Nucleus accumbens (tissue), 56 donors: ENCODE measurements at regions not wholly inside any gene's neighbourhood (a gene's known extent, or its start where the extent isn't known, plus 50 kb on each side); places are given as distances from the start of the nearest gene placed in this dataset.
"Not testable (repeated sequence)": the region's sequence is repeated elsewhere in the genome, so short reads cannot be mapped to it uniquely, and the experiment has no call there.

Experiments used
- DNase-seq, 56 donors: peaks; one replicate each; lab custom pipeline; 2025; lab: John Stamatoyannopoulos, UW

DNA sequence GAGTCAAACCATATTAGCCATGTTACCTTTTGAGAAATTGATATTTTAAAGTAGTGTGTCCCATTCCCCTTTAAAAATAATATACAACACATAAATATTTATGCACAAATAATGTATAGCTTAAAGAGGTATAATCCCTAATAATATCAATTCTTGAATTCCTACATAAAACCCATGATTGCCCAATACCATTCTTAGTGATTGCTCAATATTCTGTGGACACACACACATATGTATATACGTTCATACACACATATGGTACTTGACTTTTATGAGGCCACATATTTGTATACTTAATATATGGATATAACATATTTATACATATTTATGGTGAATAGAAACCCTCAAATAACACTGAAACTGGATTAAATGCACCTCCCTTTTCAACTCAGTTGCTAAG, 367.4 kb downstream of the ZBBX start:
- no peak for DNase-seq

DNA sequence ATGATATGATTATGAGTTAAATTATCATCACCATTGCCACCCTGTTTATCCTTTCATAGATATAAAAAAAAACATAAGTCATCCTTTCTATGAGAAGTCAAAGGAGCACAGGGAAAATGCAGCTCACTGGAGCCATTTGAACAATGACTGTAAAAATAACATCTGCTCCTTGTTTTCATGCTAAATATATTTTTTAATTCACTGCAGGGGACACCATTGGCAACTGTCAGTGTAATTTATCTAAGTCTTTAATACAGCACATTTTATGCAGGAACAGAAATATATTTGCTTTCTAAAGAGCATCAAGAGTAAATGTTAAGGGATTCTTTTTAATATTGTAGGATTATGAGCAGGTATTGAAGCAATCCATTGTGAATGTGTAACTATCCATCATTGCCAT, 371.3 kb downstream of the ZBBX start:
- no peak for DNase-seq

DNA sequence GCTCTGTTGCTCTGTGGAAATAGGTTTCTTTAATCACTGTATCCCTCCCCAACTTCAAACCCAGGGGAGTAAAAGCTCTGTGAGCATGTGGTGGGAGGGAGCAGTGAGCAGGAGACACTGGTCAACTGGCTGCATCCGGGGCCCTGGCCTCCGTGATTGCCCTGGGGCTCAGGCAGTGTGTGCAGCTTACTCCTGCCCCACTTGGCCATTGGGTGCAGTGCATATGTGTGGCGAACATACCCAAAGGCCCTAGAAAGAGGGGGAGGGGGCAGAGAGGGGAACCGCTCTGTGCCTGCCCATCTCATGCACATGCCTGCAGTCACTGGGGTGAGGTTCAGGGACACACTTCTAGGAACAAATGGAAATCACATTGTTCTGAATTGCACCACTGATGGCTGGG, 378.7 kb downstream of the ZBBX start:
- no peak for DNase-seq

DNA sequence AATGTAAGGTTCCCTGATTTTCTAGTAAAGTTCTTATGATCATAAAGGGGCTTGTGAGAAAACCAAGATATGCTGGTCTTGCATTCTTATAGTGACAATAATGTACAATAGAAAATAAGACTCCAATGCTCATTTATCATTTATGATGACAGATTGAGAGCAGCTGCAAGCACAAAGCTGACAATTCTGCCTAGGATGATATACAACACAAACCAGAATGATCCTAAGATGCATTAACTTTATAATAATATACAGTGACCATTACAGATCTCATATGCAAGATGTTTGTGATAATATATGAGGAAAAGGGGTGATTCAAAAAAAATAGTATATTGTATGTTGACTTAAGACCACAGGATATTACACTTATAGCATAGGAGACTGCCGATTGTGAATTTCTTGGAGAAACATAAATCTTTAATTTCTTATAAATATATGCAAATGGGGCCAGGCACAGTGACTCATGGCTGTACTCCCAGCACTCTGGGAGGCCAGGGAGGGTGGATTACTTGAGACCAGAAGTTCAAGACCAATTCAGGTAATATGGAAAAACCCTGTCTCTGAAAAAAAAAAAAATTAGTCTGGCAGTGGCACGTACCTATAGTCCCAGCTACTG, 387.0 kb downstream of the ZBBX start:
- no peak for DNase-seq

DNA sequence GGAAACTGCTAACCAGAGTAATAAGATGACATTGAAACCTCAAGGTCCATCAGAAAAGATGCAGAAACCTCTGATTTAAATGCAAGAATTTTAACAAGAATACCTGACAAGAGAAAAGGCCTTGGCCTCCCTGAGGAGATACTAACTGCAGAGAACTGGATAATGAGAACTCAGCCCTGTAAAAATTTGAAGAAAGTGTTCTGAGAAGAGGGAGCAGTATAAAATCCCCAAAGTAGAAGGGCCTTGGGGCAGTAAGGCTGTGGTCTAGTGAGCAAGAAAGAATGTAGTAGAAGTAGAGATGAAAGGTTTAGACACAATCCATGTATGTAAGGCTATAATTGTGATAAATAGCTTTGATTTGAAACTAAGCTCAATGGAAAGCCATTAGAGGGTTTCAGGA, 394.1 kb downstream of the ZBBX start:
- DNase-seq, result no peak

DNA sequence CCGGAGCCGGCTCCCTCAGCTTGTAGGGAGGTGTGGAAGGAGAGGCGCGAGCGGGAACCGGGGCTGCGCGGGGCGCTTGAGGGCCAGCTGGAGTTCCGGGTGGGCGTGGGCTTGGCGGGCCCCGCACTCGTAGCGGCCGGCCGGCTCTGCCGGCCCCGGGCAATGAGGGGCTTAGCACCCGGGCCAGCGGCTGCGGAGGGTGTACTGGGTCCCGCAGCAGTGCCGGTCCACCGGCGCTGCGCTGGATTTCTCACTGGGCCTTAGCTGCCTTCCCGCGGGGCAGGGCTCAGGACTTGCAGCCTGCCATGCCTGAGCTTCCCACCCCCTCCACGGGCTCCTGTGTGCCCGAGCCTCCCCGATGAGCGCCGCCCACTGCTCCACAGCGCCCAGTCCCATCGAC, 404.3 kb downstream of the ZBBX start:
- not testable (repeated sequence) for DNase-seq

DNA sequence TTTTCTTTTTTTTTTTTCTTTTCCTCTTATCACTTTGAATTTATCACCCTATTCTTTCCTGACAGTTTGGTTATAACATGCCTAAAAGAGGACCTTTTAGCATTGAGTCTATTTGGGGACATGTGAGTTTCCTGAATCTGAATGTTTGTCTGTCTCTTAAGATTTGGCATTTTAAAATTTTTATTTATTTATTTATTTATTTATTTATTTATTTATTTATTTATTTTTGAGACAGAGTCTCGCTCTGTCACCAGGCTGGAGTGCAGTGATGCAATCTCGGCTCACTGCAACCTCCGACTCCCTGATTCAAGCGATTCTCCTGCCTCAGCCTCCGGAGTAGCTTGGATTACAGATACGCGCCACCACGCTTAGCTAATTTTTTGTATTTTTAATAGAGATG, 412.4 kb downstream of the ZBBX start:
- not testable (repeated sequence) for DNase-seq

DNA sequence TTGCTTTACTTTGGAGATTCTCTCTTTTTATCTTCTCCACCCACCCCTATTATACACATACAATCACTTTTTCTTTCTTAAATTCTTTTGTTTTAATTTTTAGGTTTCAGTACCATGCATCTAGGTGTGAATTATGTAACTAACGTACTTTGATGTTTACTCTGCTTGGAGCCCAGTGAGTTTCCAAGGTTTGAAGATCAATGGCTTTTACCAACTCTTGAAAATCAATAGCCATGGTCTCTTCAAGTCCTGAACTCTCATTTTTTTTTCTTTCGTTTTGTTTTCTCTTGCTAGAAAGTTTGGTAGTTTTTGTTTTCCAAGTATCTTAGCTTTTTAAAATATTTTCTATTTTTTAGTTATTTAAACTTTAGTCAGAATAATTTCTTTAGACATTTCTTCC, 417.2 kb downstream of the ZBBX start:
- DNase-seq, result no peak

DNA sequence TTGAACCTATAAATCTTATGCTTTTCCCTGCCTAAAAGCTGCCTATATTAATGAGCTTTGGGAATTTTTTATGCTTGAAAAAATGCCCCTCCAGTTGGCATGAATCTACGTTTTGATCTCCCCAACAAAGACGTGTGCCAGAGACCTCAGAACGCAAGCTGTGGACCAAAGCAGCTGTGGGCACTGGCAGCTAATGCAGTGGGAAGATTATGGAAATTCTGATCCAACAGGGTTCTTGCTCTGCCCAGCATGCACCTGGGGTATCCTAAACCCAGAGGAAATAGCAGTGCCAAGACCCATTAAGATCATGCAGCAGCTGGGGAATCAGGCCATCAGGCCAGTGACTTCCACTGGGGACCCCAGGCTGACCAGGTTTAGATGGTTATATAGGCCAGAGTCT, 423.0 kb downstream of the ZBBX start:
- no peak for DNase-seq

DNA sequence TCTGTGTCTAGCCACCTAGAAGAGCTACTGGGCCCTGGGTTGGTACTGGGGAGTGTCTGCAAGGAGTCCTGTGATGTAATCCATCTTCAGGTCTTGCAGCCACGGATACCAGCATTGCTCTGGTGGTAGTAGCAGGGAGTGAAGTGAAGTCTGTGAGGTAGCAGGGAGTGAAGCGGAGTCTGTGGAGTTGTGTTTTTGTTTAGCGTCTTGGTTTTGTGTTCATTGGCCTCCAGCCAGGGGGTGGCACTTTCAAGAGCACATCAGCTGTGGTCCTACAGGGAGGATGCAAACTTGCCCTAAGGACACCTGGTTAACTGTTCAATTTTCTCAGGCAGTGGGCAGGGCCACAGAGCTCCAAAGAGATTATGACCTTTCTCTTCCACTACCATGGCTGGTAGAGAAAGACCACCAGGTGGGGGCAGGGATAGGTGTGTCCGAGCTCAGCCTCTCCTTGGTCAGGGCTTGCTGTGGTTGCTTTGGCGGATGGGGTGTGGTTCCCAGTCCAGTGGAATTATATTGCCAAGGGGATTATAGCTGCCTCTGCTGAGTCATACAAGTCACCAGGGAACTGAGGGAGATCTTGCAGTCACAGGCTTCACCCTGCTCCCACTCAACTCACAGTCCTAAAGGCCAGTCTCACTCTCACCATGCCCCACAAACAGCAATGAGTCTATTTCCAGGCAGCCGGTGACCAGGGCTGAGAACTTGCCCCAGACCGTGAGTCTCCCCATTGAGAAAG, 424.7 kb downstream of the ZBBX start:
- no peak for DNase-seq

DNA sequence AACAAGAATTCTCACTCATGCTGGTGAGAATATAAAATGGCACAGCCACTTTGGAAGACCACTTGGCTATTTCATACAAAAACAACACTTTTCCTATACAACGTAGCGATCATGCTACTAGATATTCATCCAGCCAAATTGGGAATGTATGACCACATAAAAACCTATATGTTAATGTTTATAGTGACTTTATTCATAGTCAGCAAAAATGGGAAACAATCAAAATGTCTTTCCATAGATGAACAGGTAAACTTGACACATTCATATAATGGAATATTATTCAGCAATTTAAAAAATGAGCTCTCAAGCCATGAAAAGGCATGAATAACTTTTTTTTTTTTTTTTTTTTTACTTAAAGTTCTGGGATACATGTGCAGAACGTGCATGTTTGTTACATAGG, 445.2 kb downstream of the ZBBX start:
- no peak for DNase-seq

DNA sequence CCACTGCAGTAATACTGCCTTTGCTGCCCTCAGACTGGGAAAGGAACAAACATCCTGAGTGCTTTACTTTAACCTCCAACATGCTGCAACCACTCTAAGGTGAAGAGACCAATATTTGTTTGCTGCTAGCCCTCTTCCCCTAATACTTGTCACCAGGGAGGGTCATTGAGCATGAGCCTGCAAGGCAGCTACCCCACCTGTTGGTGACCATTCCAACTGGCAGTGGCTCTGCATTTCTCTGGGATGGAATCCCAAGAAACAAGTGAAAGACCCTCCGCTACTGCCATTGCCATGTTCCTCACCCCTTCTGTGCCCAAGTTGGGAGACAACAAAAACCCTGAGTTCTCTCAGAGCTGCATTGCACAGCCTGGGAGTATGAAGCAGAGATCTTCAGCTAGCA, 462.7 kb downstream of the ZBBX start:
- no peak for DNase-seq

DNA sequence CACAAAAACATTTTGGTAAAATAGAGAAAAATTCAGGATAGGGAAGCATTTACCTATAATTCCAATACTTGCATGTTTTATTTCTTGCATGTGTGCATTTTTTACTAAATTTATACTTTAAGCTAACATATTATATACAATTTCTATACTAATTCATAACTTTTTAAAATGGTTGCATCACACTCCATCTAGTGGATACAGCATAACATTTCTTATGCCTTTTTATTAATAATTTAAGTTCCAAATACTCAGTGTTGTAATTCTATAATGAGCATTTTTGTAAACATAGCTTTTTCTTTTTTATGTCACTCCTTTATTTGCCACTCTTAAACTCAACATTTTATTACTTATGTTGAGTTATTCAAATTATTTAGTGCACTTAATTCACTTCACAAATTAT, 477.7 kb downstream of the ZBBX start:
- DNase-seq, result no peak

DNA sequence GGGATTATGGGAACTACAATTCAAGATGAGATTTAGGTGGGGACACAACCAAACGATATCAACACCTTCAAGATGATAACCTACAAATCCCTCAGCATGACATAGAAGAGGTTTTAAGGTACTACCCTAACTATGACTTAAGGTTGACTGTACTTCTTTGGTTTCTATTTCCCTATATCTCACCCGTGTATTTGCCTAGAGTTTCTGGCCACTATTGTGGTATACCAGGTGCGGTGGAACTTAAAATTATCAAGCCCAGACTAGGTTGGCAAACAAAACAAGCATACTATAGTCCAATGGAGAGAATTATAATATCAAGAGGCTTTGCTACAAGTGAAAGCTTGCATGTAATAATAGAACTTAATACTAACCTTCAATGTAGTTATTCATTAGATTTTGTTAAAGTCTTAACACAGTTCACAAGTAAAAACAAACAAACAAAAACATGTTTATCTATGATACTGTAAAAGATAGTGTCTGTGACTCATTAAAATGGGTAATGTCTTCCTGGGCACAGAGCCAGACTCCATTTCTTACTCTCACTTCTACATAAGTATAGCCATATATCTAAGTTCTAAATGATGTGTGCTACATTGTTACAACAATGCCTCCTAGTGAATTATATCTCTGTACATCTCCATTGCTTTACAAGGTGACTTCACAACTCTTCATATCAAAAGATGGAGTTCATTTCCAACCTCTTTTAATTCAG, 479.1 kb downstream of the ZBBX start:
- no peak for DNase-seq

DNA sequence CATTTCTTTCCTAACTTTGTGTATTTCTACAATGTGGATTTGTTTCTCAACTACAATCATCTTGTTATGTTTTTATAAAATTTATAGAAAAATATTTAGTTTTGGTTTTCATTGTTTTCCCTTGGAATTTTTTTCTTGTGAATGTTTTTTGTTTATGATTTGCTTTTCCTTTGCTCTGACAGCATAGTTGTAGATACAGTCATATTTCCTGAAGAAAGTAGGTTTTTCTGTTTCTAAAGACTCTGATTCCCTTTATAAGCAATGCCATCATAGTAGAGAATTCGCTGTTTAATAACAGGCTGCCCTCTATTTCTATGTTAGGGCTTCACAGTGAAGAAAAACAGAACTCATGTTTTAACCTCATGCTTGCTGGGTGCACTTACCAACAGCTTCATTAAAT, 482.3 kb downstream of the ZBBX start:
- no peak for DNase-seq

DNA sequence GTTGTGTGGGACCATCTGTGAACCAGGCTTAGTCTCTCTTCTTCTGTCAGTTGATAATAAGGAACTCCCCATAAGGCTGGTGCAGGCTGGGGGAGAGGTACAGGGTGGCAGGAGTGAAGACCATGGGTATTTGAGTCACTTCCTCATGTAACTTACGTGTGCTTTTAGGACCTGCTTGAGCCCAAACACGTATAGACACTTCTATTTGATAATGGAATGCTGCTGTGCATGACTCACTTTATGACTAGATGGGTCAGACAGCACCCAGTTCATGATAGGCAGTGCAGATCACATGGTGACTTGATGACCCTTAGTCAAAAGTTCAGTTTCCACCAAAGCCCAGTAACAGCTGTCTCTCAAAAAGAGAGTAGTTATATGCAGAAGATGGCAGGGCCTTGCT, 490.9 kb downstream of the ZBBX start:
- no peak for DNase-seq

DNA sequence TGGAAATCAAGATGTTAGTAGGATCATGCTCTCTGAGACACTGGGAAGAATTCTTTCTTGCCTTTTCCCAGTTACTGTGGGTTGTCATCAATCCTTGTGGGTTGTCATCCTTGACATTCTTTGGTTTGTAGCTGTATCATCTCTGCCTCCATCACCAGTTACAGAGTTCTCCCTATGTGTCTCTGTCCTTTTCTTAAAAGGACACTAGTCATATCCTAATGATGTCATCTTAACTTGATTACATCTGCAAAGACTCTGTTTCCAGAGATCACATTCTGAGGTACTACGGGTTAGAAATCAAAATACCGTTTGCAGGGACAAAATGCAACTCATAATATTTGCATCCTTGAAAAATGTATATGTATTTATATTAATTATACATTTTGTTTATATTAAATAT, 500.4 kb downstream of the ZBBX start:
- no peak for DNase-seq

DNA sequence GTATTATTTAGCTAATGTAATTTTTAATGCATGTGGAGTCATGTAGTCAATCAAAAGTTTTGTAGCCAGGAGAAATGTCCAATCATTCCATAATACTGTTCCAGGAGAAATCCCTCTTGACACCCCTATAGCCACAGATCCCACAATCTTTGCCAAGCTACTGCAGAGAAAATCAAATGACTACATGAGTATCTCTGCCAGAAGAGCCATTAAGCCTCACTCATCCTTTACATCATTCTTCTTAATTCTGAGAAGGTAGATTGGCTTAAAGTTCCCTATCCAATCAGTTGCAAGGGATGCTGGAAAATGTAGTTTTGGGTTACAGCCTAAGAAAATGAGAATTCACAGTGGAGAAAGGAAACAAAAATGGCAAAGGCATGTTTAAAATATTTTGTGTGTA, 502.1 kb downstream of the ZBBX start:
- no peak for DNase-seq

DNA sequence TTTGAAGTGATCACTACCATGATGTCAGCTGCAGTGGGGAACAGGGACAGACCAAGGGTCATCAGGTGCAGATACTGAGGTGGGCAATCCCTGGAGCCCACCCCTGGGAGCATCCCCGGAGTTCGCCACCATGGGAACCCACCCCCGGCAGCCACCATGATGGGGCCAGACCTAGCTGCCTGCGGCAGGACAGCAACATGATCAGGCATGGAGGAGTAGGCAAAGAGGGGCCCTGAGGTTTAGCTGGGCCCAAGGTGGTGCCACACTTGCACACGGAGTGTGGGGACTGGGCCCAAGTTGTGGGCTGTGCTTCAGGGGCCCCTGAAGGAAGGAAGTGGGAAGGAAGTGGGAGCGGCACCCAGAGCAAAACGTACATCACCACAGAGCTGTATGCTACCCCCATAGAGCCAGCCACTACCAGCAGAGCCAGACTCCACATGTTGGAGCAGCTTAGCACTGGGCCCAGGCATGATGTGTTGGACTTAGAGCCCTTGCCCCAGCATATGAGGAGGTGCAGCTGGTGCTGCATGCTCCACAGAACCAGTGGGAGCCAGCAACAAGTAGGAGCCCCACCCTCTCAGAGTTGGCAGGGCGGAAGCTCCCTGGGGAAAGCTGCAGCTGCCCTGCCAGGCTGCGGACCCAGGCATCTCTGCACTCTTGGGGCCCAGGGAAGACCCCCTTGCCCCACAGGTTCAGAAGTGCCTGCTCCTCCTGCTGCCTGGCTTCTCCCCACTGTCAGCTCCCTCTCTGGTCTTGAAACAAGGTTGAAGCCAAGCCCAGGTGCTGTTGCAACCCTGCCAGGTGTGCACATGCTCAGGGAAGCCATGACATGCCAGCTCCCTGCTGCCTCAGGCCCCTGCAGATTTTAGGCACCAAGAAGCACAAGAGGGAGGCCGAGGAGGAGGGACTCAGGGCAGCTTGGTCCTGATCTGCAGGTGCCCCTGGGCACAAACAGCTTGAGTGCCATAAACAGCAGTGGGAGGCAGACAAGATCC, 515.3 kb downstream of the ZBBX start:
- DNase-seq, result no peak

DNA sequence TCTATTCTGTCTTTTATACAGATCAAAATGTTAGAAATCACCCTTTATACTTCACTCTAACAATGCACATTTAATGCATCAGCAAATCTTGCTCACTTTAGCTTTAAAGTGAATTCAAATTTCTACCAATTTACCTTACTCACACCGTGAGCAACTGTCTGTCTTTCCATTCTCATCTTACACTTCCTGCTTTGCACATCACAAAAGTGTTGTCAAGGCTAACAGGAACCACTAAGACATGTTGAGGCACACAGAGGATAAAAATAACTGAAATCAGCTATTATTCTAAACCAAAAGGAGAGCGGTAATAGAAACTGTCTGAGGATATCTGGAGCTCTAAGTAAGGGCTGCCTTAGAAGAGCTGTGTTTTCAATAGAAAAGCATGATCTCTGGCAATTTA, 519.9 kb downstream of the ZBBX start:
- DNase-seq, result no peak

DNA sequence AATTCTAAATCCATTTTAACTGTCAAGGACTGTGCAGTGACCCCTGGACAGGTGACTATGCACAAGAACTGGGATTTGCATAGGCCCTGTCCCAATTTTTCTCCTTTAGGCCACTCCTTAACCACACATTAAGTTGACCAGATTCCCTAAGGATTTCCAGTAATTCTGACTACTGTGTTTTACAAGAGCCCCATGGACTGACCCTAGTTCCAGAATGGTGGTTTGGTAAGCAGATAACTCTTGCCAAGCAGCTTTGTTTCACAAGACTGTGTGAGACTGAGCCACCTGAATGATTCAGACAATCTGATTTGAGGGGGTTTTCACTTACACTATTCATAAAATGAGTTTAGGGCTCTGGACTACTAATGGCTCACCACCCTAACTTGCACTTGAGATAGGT, 535.8 kb downstream of the ZBBX start:
- DNase-seq, result no peak
